HG03432 (cell line): ENCODE measurements at regions not wholly inside any gene's neighbourhood (a gene's known extent, or its start where the extent isn't known, plus 50 kb on each side); places are given as distances from the start of the nearest gene placed in this dataset.

Experiments used
- ATAC-seq: cut with Tn5 transposase; IDR thresholded peaks from one replicate; pipeline ENCODE4 v1.9.1; 2021; ENCODE audit warnings: mild to moderate bottlenecking, moderate library complexity; ENCODE audit not compliant: unreplicated experiment

- no peak for ATAC-seq
Measured at GRCh38 chr3:187994221-187995042, 159.5 kb upstream of the LPP start.

- no peak for ATAC-seq
Measured at GRCh38 chr3:187995043-187995400, 158.9 kb upstream of the LPP start.

GRCh38 chr3:187995667-187996066, 158.3 kb upstream of the LPP start:
- ATAC-seq, result no peak

GRCh38 chr3:187996609-187997008, 157.3 kb upstream of the LPP start:
- ATAC-seq, result no peak

GRCh38 chr3:187997490-187997889, 156.5 kb upstream of the LPP start:
- no peak for ATAC-seq

- ATAC-seq, result no peak
Measured at GRCh38 chr3:187997946-187998561, 155.9 kb upstream of the LPP start.

- no peak for ATAC-seq
Measured at GRCh38 chr3:187998611-187999010, 155.3 kb upstream of the LPP start.

- ATAC-seq, result no peak
Measured at GRCh38 chr3:187999821-188000220, 154.1 kb upstream of the LPP start.

- ATAC-seq, result no peak
Measured at GRCh38 chr3:188000361-188000861, 153.5 kb upstream of the LPP start.

GRCh38 chr3:188001093-188001492, 152.9 kb upstream of the LPP start:
- no peak for ATAC-seq

GRCh38 chr3:188001926-188002325, 152.0 kb upstream of the LPP start:
- no peak for ATAC-seq

- ATAC-seq, result no peak
Measured at GRCh38 chr3:188002626-188003138, 151.3 kb upstream of the LPP start.

GRCh38 chr3:188003188-188004171, 150.5 kb upstream of the LPP start:
- ATAC-seq, result no peak

GRCh38 chr3:188006726-188007393, 147.1 kb upstream of the LPP start:
- ATAC-seq, result peak; percentile 45

GRCh38 chr3:188007897-188008296, 146.1 kb upstream of the LPP start:
- no peak for ATAC-seq

GRCh38 chr3:188008582-188009213, 145.3 kb upstream of the LPP start:
- no peak for ATAC-seq

GRCh38 chr3:188010478-188010877, 143.5 kb upstream of the LPP start:
- no peak for ATAC-seq

- ATAC-seq, result no peak
Measured at GRCh38 chr3:188019727-188020126, 134.2 kb upstream of the LPP start.

GRCh38 chr3:188021041-188021440, 132.9 kb upstream of the LPP start:
- no peak for ATAC-seq

GRCh38 chr3:188021502-188022040, 132.4 kb upstream of the LPP start:
- ATAC-seq, result no peak
